ENCODE measurements at regions not wholly inside any gene's neighbourhood (a gene's known extent, or its start where the extent isn't known, plus 50 kb on each side); places are given as distances from the start of the nearest gene placed in this dataset.
"Not testable (repeated sequence)": the region's sequence is repeated elsewhere in the genome, so short reads cannot be mapped to it uniquely, and the experiment has no call there.

DNA sequence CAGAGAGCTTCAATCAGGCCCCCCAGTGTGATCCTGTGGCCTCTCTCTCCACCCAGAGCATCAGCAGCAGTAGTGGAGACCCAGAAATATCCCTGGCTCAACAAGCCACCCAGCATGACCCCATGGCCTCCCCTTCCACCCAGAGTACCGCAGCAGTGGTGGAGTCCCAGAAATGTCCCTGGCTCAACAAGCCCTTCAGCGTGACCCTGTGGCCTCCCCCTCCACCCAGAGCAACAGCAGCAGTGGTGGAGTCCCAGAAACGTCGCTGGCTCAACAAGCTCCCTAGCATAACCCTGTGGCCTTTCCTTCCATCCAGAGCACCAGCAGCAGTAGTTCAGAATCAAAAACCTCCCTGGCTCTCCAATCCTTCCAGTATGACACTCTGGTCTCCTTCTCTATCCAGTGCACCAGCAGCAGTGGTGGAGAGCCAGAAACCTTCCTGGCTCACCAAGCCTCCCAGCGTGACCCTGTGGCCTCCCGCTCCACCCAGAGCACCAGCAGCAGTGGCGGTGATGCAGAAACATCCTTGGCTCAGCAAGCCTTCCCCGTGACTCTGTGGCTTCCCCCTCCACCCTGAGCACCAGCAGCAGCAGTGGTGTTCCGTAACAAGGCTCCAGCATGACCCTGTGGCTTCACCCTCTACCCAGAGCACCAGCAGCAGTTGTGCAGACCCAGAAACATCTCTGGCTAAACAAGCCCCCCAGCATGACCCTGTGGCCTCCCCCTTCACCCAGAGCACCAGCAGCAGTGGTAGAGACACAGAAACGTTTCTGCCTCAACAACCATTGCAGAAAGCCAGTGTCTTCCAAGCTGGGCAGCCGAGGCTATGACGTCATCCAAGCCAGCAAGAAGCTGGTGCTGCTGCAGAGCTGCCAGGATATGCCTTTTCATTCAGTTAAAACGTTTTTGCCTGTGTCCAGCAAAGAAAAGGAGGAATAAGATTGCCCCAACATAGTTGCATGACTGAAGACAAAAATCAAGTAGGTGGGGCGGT lies 61.3 kb upstream of the TAMM41 start:
- no peak overlapping the region for H3K4me3 ChIP-seq (ENCODE audit: low read length in 2 of 2)
- H3K36me3 ChIP-seq (ENCODE audit: control insufficient read depth in 1 of 2, insufficient read depth in 2 of 2, low read length in 1 of 2) = no peaks in the 10 kb centered on the region
- DNase-seq (peak in 1 of 2 donors; percentile 44), ATAC-seq (ENCODE audit: low FRiP score) (no peak)
- no peaks in the 10 kb centered on the region for H3K4me1 ChIP-seq (ENCODE audit: control insufficient read depth in 1 of 2, insufficient read depth in 2 of 2, low read length in 2 of 2)
- 50 to 52% methylated on average over 14 of the region's 14 CpGs for WGBS, 2 donors
- H3K9me3 ChIP-seq (ENCODE audit: control insufficient read depth, low read length) = no peaks in the 10 kb centered on the region
- H3K27ac ChIP-seq (ENCODE audit: low read depth in 1 of 2, low read length in 2 of 2) = no peak overlapping the region
- intact Hi-C loops (cut with DNase I) = no loop called here
- no peaks in the 10 kb centered on the region for H3K27me3 ChIP-seq (ENCODE audit: control insufficient read depth in 1 of 2, insufficient read depth in 2 of 2, low read length in 1 of 2)

DNA sequence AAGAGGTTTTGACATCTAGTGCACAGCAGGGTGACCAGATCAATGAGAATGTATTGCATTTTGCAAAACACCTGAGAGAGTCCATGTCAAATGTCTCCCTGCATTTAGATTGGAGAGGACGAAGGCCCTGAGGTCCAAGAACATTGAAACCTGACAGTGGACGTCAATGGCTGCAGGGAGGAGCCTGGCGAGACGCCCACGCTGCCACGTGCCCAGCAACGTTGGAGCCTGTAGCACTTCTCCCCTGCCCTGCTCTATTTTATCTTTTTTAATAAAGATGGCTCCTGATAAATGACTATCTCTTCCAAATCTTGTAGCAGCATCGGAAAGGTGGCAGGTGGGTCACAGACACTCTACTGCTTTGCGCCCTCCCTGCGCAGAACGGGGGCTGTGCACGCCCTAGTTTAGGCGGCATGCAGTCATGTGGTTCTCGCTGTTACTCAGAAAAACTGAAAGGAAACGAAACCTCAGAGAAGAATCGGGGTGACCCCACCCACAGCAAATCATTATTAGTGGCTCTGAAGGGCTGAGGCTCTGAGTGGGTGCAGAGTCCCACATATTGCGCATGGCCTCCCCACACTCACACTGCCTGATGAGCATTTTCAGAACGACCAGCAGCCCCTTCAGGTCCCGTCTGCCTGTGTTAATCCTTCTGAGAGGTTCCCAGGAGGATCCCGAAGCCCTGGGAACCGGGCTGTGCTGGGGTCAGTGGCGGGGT lies 62.5 kb upstream of the TAMM41 start:
- DNase-seq = peak in 1 of 2 donors; percentile 50
- Histone ChIP-seq H3K27me3 (ENCODE audit: control insufficient read depth in 1 of 2, insufficient read depth in 2 of 2, low read length in 1 of 2) (no peaks in the 10 kb centered on the region), H3K9me3 (ENCODE audit: control insufficient read depth, low read length) (no peaks in the 10 kb centered on the region), H3K4me1 (ENCODE audit: control insufficient read depth in 1 of 2, insufficient read depth in 2 of 2, low read length in 2 of 2) (no peaks in the 10 kb centered on the region), H3K4me3 (ENCODE audit: low read length in 2 of 2) (no peak overlapping the region), H3K27ac (ENCODE audit: low read depth in 1 of 2, low read length in 2 of 2) (no peak overlapping the region), H3K36me3 (ENCODE audit: control insufficient read depth in 1 of 2, insufficient read depth in 2 of 2, low read length in 1 of 2) (no peaks in the 10 kb centered on the region)
- no peak for ATAC-seq (ENCODE audit: low FRiP score)
- intact Hi-C loops (cut with DNase I) = no loop called here
- 81% methylated on average over 22 of the region's 22 CpGs for WGBS, 2 donors

DNA sequence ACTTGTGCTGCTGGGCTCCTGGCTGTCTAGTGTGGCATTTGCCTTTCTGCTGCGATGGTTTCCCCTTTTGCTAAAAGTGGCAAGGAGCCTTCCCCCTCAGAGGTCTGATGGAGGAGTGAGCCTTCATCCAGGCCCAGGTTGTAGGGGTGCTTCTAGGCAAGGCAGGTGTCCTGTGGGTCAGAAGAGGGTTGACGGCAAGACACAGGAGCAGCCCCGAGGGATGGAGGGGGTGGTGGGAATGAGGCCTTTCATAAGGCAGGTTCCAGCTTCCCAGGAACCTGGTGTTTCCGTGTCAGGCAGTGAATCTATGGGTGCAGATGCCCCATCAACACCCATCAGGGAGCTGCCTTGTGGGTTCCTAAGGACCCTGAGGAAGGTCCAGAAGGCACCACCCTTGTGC lies 63.0 kb upstream of the TAMM41 start:
- intact Hi-C loops (cut with DNase I) = no loop called here
- H3K4me3 ChIP-seq (ENCODE audit: low read length in 2 of 2) = no peak overlapping the region
- H3K27ac ChIP-seq (ENCODE audit: low read depth in 1 of 2, low read length in 2 of 2) = no peak overlapping the region
- no peaks in the 10 kb centered on the region for H3K27me3 ChIP-seq (ENCODE audit: control insufficient read depth in 1 of 2, insufficient read depth in 2 of 2, low read length in 1 of 2)
- H3K4me1 ChIP-seq (ENCODE audit: control insufficient read depth in 1 of 2, insufficient read depth in 2 of 2, low read length in 2 of 2) = no peaks in the 10 kb centered on the region
- 85 to 89% methylated on average over 4 of the region's 4 CpGs for WGBS, 2 donors
- H3K36me3 ChIP-seq (ENCODE audit: control insufficient read depth in 1 of 2, insufficient read depth in 2 of 2, low read length in 1 of 2) = no peaks in the 10 kb centered on the region
- H3K9me3 ChIP-seq (ENCODE audit: control insufficient read depth, low read length) = no peaks in the 10 kb centered on the region
- ATAC-seq (ENCODE audit: low FRiP score) (no peak), DNase-seq (peak in 1 of 2 donors; percentile 44)

DNA sequence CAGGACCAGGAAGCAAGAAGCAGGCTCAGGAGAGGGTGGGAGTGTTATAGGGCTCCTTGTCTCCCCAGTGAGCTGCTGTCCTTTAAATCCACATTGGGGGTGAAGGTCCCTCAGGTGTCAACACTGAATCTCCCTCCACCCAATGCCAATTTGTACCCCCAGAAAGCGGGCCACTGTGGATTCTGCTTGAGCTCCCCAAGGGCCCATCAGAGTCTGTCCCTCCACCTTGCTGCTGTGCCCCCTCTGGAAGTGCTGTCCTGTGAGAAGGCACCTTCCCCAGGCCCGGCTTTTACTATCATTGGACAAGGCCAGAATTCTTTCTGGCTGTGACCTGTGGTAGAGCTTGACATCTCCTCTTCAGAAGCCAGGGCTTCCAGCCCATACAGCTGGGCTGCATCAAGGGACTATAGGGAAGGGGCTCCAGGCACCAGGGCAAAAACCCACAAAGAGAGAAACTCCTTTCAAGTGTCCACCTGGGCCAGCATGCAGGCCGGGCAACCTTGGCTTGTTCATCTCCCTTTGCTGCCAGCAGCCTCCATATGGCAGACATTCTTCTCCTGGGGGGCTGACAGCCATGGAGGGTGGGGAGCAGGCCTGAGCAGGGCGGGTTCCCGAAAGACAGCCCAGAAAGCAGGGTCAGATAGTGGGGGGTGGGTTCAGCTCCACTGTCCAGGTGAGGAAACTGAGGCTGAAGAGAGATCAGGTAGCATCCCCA lies 63.7 kb upstream of the TAMM41 start:
- H3K9me3 ChIP-seq (ENCODE audit: control insufficient read depth, low read length); ATAC-seq (ENCODE audit: low FRiP score); H3K4me1 ChIP-seq (ENCODE audit: control insufficient read depth in 1 of 2, insufficient read depth in 2 of 2, low read length in 2 of 2); H3K27ac ChIP-seq (ENCODE audit: low read depth in 1 of 2, low read length in 2 of 2); H3K4me3 ChIP-seq (ENCODE audit: low read length in 2 of 2); intact Hi-C loops (cut with DNase I); H3K36me3 ChIP-seq (ENCODE audit: control insufficient read depth in 1 of 2, insufficient read depth in 2 of 2, low read length in 1 of 2); H3K27me3 ChIP-seq (ENCODE audit: control insufficient read depth in 1 of 2, insufficient read depth in 2 of 2, low read length in 1 of 2): not testable (repeated sequence)
- peak in 1 of 2 donors; percentile 34 for DNase-seq
- 87 to 89% methylated on average over 5 of the region's 5 CpGs for WGBS, 2 donors

DNA sequence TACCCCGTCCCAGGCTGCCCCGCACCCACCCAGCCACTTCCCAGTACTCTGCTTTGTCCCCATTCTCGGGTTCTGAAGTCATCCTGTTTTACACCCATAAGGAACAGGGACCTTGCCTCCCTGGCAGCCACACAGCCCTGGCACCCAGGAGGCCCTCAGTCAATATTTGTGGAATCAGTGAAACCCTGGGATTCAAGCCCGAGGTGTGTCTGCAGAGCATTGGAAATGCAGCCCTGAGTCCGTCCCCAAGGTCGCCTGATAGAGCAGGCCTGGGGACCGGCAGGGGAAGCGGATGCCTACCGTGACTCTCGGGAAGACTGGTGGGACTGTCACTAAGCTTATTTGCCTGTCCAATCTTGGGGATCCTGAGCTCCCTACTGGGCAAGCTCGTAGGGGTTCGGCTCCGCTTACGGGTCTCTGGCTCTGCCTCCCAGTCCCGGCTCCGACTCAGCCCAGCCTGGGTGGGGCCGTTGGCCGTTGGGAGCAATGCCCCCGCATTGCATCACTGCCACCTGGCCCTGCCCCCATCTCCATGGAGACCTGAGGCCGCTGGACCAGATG lies 64.4 kb upstream of the TAMM41 start:
- intact Hi-C loops (cut with DNase I) = no loop called here
- no peaks in the 10 kb centered on the region for H3K36me3 ChIP-seq (ENCODE audit: control insufficient read depth in 1 of 2, insufficient read depth in 2 of 2, low read length in 1 of 2)
- 73 to 81% methylated on average over 20 of the region's 20 CpGs for WGBS, 2 donors
- no peaks in the 10 kb centered on the region for H3K4me1 ChIP-seq (ENCODE audit: control insufficient read depth in 1 of 2, insufficient read depth in 2 of 2, low read length in 2 of 2)
- no peaks in the 10 kb centered on the region for H3K27me3 ChIP-seq (ENCODE audit: control insufficient read depth in 1 of 2, insufficient read depth in 2 of 2, low read length in 1 of 2)
- no peak for ATAC-seq (ENCODE audit: low FRiP score)
- no peak overlapping the region for H3K27ac ChIP-seq (ENCODE audit: low read depth in 1 of 2, low read length in 2 of 2)
- peak in 1 of 2 donors; percentile 71 for DNase-seq
- H3K4me3 ChIP-seq (ENCODE audit: low read length in 2 of 2) = no peak overlapping the region
- H3K9me3 ChIP-seq (ENCODE audit: control insufficient read depth, low read length) = no peaks in the 10 kb centered on the region

DNA sequence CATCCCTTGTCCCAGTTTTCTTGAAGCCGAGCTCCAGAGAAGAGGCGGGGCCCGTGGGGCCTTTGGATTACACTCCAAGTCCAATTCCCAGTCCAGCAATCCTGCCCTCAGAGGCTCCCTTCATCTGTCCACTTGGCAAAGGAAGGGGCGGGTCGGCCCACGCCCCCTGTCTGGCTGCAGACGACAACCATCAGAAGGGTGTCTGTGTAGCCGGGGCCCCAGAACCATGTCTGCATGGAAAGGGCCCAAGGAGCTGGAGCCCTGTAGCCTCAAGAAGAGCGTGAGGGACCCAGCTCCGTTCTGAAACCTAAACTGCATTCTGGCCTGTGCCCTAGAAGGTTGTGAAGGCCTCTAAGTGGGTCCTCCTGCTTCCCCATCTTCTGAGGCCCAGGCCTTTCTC lies 65.2 kb upstream of the TAMM41 start:
- H3K36me3 ChIP-seq (ENCODE audit: control insufficient read depth in 1 of 2, insufficient read depth in 2 of 2, low read length in 1 of 2); H3K9me3 ChIP-seq (ENCODE audit: control insufficient read depth, low read length); H3K27ac ChIP-seq (ENCODE audit: low read depth in 1 of 2, low read length in 2 of 2); intact Hi-C loops (cut with DNase I); H3K4me1 ChIP-seq (ENCODE audit: control insufficient read depth in 1 of 2, insufficient read depth in 2 of 2, low read length in 2 of 2); ATAC-seq (ENCODE audit: low FRiP score); H3K4me3 ChIP-seq (ENCODE audit: low read length in 2 of 2); H3K27me3 ChIP-seq (ENCODE audit: control insufficient read depth in 1 of 2, insufficient read depth in 2 of 2, low read length in 1 of 2): not testable (repeated sequence)
- 79 to 87% methylated on average over 10 of the region's 10 CpGs for WGBS, 2 donors
- DNase-seq = peak in 1 of 2 donors; percentile 43

DNA sequence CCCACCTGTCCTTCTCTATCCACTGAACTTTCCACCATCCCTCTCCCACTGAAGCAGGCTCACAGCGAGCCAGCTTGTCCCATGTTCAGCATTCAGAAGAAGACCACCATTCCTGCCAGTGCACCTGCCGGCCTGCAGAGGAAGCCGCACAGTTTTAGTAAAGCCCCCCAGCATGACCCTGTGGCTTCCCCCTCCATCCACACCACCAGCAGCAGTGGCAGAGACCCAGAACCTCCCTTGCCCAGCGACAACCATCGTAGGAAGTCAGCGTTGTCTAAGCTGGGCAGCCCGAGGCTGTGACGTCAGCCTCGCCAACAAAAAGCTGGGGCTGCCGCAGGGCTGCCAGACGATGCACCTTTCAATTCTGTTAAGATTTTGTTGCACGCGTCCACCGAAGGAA lies 66.6 kb upstream of the TAMM41 start:
- H3K27ac ChIP-seq (ENCODE audit: low read depth in 1 of 2, low read length in 2 of 2) = no peak overlapping the region
- 89 to 91% methylated on average over 14 of the region's 14 CpGs for WGBS, 2 donors
- no peaks in the 10 kb centered on the region for H3K27me3 ChIP-seq (ENCODE audit: control insufficient read depth in 1 of 2, insufficient read depth in 2 of 2, low read length in 1 of 2)
- ATAC-seq (ENCODE audit: low FRiP score) (no peak), DNase-seq (peak in 1 of 2 donors; percentile 42)
- H3K9me3 ChIP-seq (ENCODE audit: control insufficient read depth, low read length) = no peaks in the 10 kb centered on the region
- H3K4me3 ChIP-seq (ENCODE audit: low read length in 2 of 2) = no peak overlapping the region
- H3K36me3 ChIP-seq (ENCODE audit: control insufficient read depth in 1 of 2, insufficient read depth in 2 of 2, low read length in 1 of 2) = no peaks in the 10 kb centered on the region
- H3K4me1 ChIP-seq (ENCODE audit: control insufficient read depth in 1 of 2, insufficient read depth in 2 of 2, low read length in 2 of 2) = no peaks in the 10 kb centered on the region
- intact Hi-C loops (cut with DNase I) = no loop called here

DNA sequence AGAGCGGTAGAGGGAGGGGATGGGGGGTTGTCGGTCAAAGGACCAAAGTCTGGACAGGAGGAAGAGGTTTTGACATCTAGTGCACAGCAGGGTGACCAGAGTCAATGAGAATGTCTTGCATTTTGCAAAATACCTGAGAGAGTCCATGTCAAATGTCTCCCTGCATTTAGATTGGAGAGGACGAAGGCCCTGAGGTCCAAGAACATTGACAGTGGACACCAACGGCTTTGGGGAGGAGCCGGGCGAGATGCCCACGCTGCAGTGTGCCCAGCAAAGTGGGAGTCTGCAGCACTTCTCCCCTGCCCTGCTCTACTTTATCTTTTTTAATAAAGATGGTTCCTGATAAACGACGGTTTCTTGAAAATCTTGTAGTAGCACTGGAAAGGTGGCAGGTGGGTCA lies 67.4 kb upstream of the TAMM41 start:
- Histone ChIP-seq H3K27ac (ENCODE audit: low read depth in 1 of 2, low read length in 2 of 2) (no peak overlapping the region), H3K4me3 (ENCODE audit: low read length in 2 of 2) (no peak overlapping the region), H3K27me3 (ENCODE audit: control insufficient read depth in 1 of 2, insufficient read depth in 2 of 2, low read length in 1 of 2) (no peaks in the 10 kb centered on the region), H3K9me3 (ENCODE audit: control insufficient read depth, low read length) (no peaks in the 10 kb centered on the region), H3K4me1 (ENCODE audit: control insufficient read depth in 1 of 2, insufficient read depth in 2 of 2, low read length in 2 of 2) (no peaks in the 10 kb centered on the region), H3K36me3 (ENCODE audit: control insufficient read depth in 1 of 2, insufficient read depth in 2 of 2, low read length in 1 of 2) (no peaks in the 10 kb centered on the region)
- WGBS, 2 donors = 79% methylated on average over 9 of the region's 9 CpGs
- DNase-seq (peak in 1 of 2 donors; percentile 23), ATAC-seq (ENCODE audit: low FRiP score) (no peak)
- intact Hi-C loops (cut with DNase I) = no loop called here

Data from aorta (tissue), 5 donors.